T-cell (primary cell): ENCODE measurements at regions not wholly inside any gene's neighbourhood (a gene's known extent, or its start where the extent isn't known, plus 50 kb on each side); places are given as distances from the start of the nearest gene placed in this dataset.

Experiments
- ATAC-seq, 4 experiments: fragments of 200-7000 bp in 3 of 4; fragments of 150-1000 bp in 1 of 4; cut with Tn5 transposase; replicated peaks in 1 of 4; 1 replicate in 3 of 4; 2 replicates in 1 of 4; pipeline ENCODE4 v1.10.0; 2021; ENCODE audit warnings: moderate library complexity in 3 of 4, mild to moderate bottlenecking in 2 of 4, moderate number of reproducible peaks in 1 of 4
- CTCF ChIA-PET, 2 donors: fragments of 300-600 bp; sonication (Branson Sonifier 250); formaldehyde crosslinking; loops; one replicate each; lab custom pipeline; 2022; ENCODE audit warnings: antibody characterized with exemption in 2 of 2; lab: Charles Lee
- POLR2A ChIA-PET, 2 donors: fragments of 300-600 bp; sonication (Branson Sonifier 250); formaldehyde crosslinking; loops; one replicate each; lab custom pipeline; 2022; ENCODE audit warnings: antibody characterized with exemption in 2 of 2; lab: Charles Lee
- DNase-seq, 35 experiments: peaks; one replicate each; pipeline versions ENCODE4 v3.0.0 to v3.0.0-alpha.2; 2013 to 2023
- H3K27ac ChIP-seq: one replicate; pipeline ENCODE4 v1.5.1; 2013; ENCODE audit warnings: low read length
- H3K27me3 ChIP-seq, 2 experiments: replicated peaks in 1 of 2; 1 replicate in 1 of 2; 2 replicates in 1 of 2; pipeline versions ENCODE4 v1.6.1 to v1.7.0; 2013; ENCODE audit warnings: low read length in 1 of 2, mixed read lengths in 1 of 2; ENCODE audit not compliant: control insufficient read depth in 2 of 2, insufficient read depth in 2 of 2; ENCODE audit errors: extremely low read depth in 1 of 2
- H3K36me3 ChIP-seq, 2 donors: 1 replicate in 1 of 2; 2 replicates in 1 of 2; pipeline versions ENCODE4 v1.6.1 to v1.7.0; 2013; ENCODE audit warnings: low read length in 1 of 2; ENCODE audit not compliant: control insufficient read depth in 2 of 2, insufficient read depth in 1 of 2; ENCODE audit errors: extremely low read depth in 1 of 2
- H3K4me1 ChIP-seq, 2 experiments: 1 replicate in 1 of 2; 2 replicates in 1 of 2; pipeline versions ENCODE4 v1.6.1 to v1.7.0; 2013; ENCODE audit warnings: low read length in 2 of 2, mixed read lengths in 1 of 2; ENCODE audit not compliant: insufficient read depth in 2 of 2, control insufficient read depth in 1 of 2; ENCODE audit errors: extremely low read depth in 1 of 2
- H3K4me3 ChIP-seq, 2 donors: 1 replicate in 1 of 2; 2 replicates in 1 of 2; pipeline versions ENCODE4 v1.5.1 to v1.7.0; 2013; ENCODE audit warnings: mild to moderate bottlenecking in 2 of 2, low read length in 1 of 2, moderate library complexity in 1 of 2; ENCODE audit not compliant: control insufficient read depth in 1 of 2; ENCODE audit errors: extremely low read depth in 1 of 2
- H3K9me3 ChIP-seq: 2 replicates; pipeline ENCODE4 v1.7.0; 2013
- H3K27ac Mint-ChIP-seq, 2 donors: one replicate each; pipeline ENCODE4 v1.8.0; 2020 to 2021; ENCODE audit warnings: mild to moderate bottlenecking in 2 of 2, mixed read lengths in 2 of 2
- H3K27me3 Mint-ChIP-seq, 2 donors: one replicate each; pipeline ENCODE4 v1.8.0; 2021 to 2022; ENCODE audit warnings: mixed read lengths in 2 of 2
- H3K36me3 Mint-ChIP-seq: one replicate; pipeline ENCODE4 v1.8.0; 2021; ENCODE audit warnings: mixed read lengths
- H3K4me1 Mint-ChIP-seq, 3 donors: one replicate each; pipeline ENCODE4 v1.8.0; 2020 to 2022; ENCODE audit warnings: mixed read lengths in 3 of 3, mild to moderate bottlenecking in 1 of 3
- H3K4me3 Mint-ChIP-seq, 3 donors: one replicate each; pipeline ENCODE4 v1.8.0; 2020 to 2022; ENCODE audit warnings: mild to moderate bottlenecking in 3 of 3, mixed read lengths in 3 of 3, moderate library complexity in 3 of 3
- H3K9me3 Mint-ChIP-seq, 3 donors: one replicate each; pipeline ENCODE4 v1.8.0; 2020 to 2022; ENCODE audit warnings: mixed read lengths in 3 of 3
- WGBS: methylation state at CpG from one replicate; pipeline ENCODE4 v1.1.5; 2013; ENCODE audit warnings: missing lambda C conversion rate; ENCODE audit not compliant: insufficient coverage; 5-methylcytosine and 5-hydroxymethylcytosine counted together

- POLR2A ChIA-PET: no interaction called here
Measured at GRCh38 chr2:219733746-219734145, 106.3 kb downstream of the SLC4A3 start.

DNA sequence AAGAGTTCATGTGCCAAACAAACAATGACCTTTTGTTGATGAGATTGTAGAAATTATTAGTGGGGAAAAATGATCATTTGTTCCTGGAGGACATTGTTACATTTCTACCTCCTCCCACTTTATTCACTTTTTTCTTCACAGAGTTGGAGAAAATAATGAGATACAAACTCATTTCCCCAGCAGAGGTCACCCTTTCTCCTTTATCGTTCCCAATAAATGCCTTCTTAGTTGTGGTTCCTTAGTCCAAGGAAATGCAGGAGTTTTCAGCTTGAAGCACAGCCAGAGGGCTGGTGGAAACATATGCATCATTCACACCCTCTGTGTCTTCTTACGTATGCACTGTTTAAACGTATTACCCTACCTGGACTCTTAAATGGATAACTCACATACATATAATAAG, 108.8 kb downstream of the SLC4A3 start:
- no peaks in the 10 kb centered on the region for H3K4me1 ChIP-seq
- peaks cover 0 to 9% of the 10 kb centered on the region in 2 experiments for H3K27me3 ChIP-seq
- no peaks in the 10 kb centered on the region for H3K4me1 Mint-ChIP-seq
- no CpG with 5 or more reads among the region's 3 CpGs for WGBS
- no peaks in the 10 kb centered on the region for H3K9me3 Mint-ChIP-seq
- H3K9me3 ChIP-seq: no peaks in the 10 kb centered on the region
- H3K27ac ChIP-seq: no peak overlapping the region
- ChIA-PET POLR2A (no interaction called here), CTCF (no interaction called here)
- DNase-seq (peak in 1 of 35 experiments; percentile 24), ATAC-seq (no peak)
- H3K36me3 ChIP-seq: no peaks in the 10 kb centered on the region
- no peak overlapping the region for H3K4me3 ChIP-seq
- H3K36me3 Mint-ChIP-seq: no peaks in the 10 kb centered on the region
- no peak overlapping the region for H3K4me3 Mint-ChIP-seq
- no peak overlapping the region for H3K27ac Mint-ChIP-seq
- H3K27me3 Mint-ChIP-seq: peaks cover 24 to 25% of the 10 kb centered on the region in 2 donors

More at GRCh38 chr2:219733746-219734145, 106.3 kb downstream of the SLC4A3 start:
- Histone ChIP-seq H3K36me3 (no peaks in the 10 kb centered on the region), H3K4me1 (no peaks in the 10 kb centered on the region), H3K4me3 (no peak overlapping the region), H3K27ac (no peak overlapping the region), H3K9me3 (no peaks in the 10 kb centered on the region), H3K27me3 (no peaks in the 10 kb centered on the region)
- Mint-ChIP-seq H3K4me3 (no peak overlapping the region), H3K9me3 (no peaks in the 10 kb centered on the region), H3K27me3 (peaks cover 19 to 20% of the 10 kb centered on the region in 2 donors), H3K36me3 (no peaks in the 10 kb centered on the region), H3K27ac (no peak overlapping the region), H3K4me1 (no peaks in the 10 kb centered on the region)
- CTCF ChIA-PET: no interaction called here
- no peak for ATAC-seq
- WGBS: 64% methylated on average over 2 of the region's 2 CpGs
- DNase-seq: no peak

GRCh38 chr2:219737270-219737691, 109.9 kb downstream of the SLC4A3 start:
- H3K9me3 ChIP-seq: no peaks in the 10 kb centered on the region
- H3K36me3 ChIP-seq: no peaks in the 10 kb centered on the region
- H3K27me3 ChIP-seq: peaks cover 0 to 9% of the 10 kb centered on the region in 2 experiments
- H3K36me3 Mint-ChIP-seq: no peaks in the 10 kb centered on the region
- H3K4me1 Mint-ChIP-seq: no peaks in the 10 kb centered on the region
- no peaks in the 10 kb centered on the region for H3K9me3 Mint-ChIP-seq
- no peak overlapping the region for H3K27ac ChIP-seq
- POLR2A ChIA-PET: no interaction called here
- no peak overlapping the region for H3K27ac Mint-ChIP-seq
- no peak overlapping the region for H3K4me3 ChIP-seq
- no peaks in the 10 kb centered on the region for H3K4me1 ChIP-seq
- peaks cover 20 to 25% of the 10 kb centered on the region in 2 donors for H3K27me3 Mint-ChIP-seq
- DNase-seq (no peak), ATAC-seq (no peak)
- CTCF ChIA-PET: no interaction called here
- no peak overlapping the region for H3K4me3 Mint-ChIP-seq
- WGBS: 84% methylated on average over 3 of the region's 4 CpGs

DNA sequence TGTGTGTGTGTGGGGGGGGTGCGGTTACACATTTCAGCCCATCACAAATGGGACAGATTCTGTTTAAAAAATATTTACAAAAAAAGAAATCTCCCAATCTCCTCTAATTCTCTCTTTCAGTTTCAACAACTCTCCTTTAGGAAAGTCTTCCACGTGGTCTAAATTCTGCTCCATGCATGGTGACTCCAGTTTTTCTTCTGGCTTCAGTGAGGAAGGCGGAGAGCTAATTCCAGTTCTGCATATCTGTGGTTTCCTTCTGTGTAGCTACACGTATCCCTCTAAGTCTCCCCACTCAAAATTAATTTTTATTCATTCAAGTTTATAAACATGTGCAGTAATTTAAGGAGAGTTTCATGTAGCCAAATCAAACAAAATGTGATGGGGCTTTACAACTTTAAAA, 111.6 kb downstream of the SLC4A3 start:
- no peaks in the 10 kb centered on the region for H3K9me3 ChIP-seq
- no peaks in the 10 kb centered on the region for H3K4me1 ChIP-seq
- no peaks in the 10 kb centered on the region for H3K4me1 Mint-ChIP-seq
- H3K27ac Mint-ChIP-seq: no peak overlapping the region
- peaks cover 0 to 9% of the 10 kb centered on the region in 2 experiments for H3K27me3 ChIP-seq
- 25% methylated on average over 1 of the region's 4 CpGs for WGBS
- H3K4me3 ChIP-seq: no peak overlapping the region
- H3K27ac ChIP-seq: no peak overlapping the region
- POLR2A ChIA-PET: interaction anchor here in 1 of 2 donors (0.7 kb wide), 1 partner anchor 18 kb away, joined by 6 read pairs; no protein-coding TSS in a partner anchor
- peaks cover 13 to 20% of the 10 kb centered on the region in 2 donors for H3K27me3 Mint-ChIP-seq
- H3K36me3 ChIP-seq: no peaks in the 10 kb centered on the region
- no peaks in the 10 kb centered on the region for H3K9me3 Mint-ChIP-seq
- CTCF ChIA-PET: no interaction called here
- no peak overlapping the region for H3K4me3 Mint-ChIP-seq
- no peaks in the 10 kb centered on the region for H3K36me3 Mint-ChIP-seq
- ATAC-seq (no peak), DNase-seq (no peak)

DNA sequence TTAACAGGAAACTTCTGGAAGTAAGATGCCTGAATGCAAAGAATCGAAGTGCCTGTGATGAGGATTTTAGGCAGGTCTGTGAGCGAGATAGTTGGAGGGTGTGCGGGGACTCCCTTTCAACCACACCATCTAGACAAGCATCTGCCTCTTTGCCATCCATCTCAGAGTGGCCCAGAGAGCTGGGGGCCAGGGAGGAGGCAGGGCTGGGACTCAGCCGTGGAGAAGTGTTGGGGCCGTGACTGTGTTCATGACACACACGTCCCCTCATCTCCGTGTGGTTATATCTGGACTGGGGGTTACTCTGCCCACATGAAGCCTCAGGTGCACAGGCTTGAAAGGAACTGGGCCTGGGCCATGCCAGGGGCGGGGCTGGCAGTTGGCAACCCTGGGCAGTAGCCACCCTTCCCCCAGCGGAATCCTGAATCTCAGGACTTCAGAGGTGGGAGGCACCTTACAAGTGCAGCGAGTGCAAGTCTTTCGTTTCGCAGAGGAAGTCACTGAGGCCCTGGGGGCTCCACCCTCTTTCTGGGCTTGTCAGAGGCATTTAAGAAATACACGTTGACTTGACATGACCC, 112.5 kb downstream of the SLC4A3 start:
- no peaks in the 10 kb centered on the region for H3K36me3 ChIP-seq
- H3K9me3 ChIP-seq: no peaks in the 10 kb centered on the region
- Mint-ChIP-seq H3K27me3 (peaks cover 13 to 20% of the 10 kb centered on the region in 2 donors), H3K9me3 (no peaks in the 10 kb centered on the region), H3K36me3 (no peaks in the 10 kb centered on the region), H3K27ac (no peak overlapping the region), H3K4me1 (no peaks in the 10 kb centered on the region), H3K4me3 (no peak overlapping the region)
- ATAC-seq (no peak), DNase-seq (no peak)
- POLR2A ChIA-PET: no interaction called here
- 77% methylated on average over 10 of the region's 13 CpGs for WGBS
- CTCF ChIA-PET: no interaction called here
- H3K4me3 ChIP-seq: no peak overlapping the region
- H3K27me3 ChIP-seq: peaks cover 0 to 9% of the 10 kb centered on the region in 2 experiments
- H3K27ac ChIP-seq: no peak overlapping the region
- H3K4me1 ChIP-seq: no peaks in the 10 kb centered on the region

GRCh38 chr2:219743548-219743947, 116.1 kb downstream of the SLC4A3 start:
- Histone ChIP-seq H3K4me1 (no peaks in the 10 kb centered on the region), H3K27ac (no peak overlapping the region), H3K9me3 (no peaks in the 10 kb centered on the region), H3K36me3 (no peaks in the 10 kb centered on the region), H3K27me3 (peaks cover 0 to 9% of the 10 kb centered on the region in 2 experiments), H3K4me3 (no peak overlapping the region)
- ChIA-PET POLR2A (no interaction called here), CTCF (no interaction called here)
- no peak overlapping the region for H3K4me3 Mint-ChIP-seq
- H3K27ac Mint-ChIP-seq: no peak overlapping the region
- H3K9me3 Mint-ChIP-seq: no peaks in the 10 kb centered on the region
- ATAC-seq: no peak
- WGBS: 89% methylated on average over 1 of the region's 1 CpG
- H3K4me1 Mint-ChIP-seq: no peaks in the 10 kb centered on the region
- H3K27me3 Mint-ChIP-seq: peaks cover 4 to 6% of the 10 kb centered on the region in 2 donors
- no peak for DNase-seq
- no peaks in the 10 kb centered on the region for H3K36me3 Mint-ChIP-seq
